HepG2 (cell line): ENCODE measurements at regions not wholly inside any gene's neighbourhood (a gene's known extent, or its start where the extent isn't known, plus 50 kb on each side); places are given as distances from the start of the nearest gene placed in this dataset.

Experiments
- HDAC6 ChIP-seq: fragments of 200-600 bp; sonication (generic); IDR thresholded peaks from 2 replicates; pipeline ENCODE4 v1.7.0; 2017; ENCODE audit warnings: mild to moderate bottlenecking, antibody characterized with exemption, low read length, low read depth
- TOE1 ChIP-seq: sonication (generic); formaldehyde crosslinking; IDR thresholded peaks from 2 replicates; pipeline ENCODE4 v1.4.0; 2020; ENCODE audit warnings: mild to moderate bottlenecking, missing genetic modification reagents
- ZFX ChIP-seq: sonication (generic); formaldehyde crosslinking; IDR thresholded peaks from 2 replicates; pipeline ENCODE4 v1.4.0; 2020; ENCODE audit warnings: mild to moderate bottlenecking, low read depth, missing genetic modification reagents, moderate library complexity

DNA sequence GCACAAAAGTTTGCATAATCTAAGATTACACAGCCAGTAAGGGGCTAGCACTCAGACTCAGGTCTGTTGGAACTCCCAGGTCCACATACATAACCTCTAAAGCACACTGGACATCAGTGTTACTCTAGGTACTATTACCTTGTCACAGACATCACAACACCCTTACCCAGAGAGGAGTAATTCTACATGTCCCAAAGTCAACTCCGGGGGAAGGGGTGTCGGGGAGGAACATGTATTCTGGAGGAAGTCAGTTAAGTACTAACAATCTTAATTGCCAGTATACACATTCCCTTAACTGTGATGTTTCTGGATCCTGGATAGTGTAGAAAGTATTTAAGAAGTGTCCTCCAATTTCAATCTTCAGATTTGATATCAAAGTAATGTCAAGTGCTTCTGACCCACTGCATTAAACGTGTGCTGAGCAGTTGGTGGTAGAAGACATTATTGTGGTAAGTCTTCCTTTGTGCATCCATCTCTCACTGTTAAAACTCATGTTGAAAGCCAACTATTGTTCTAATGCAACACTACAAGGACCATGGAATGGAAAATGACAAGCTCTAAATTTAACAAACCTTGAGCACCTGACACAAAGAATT, 155.4 kb downstream of the CRPPA start:
- no peak for TF ChIP-seq ZFX
- TF ChIP-seq HDAC6, result no peak
- TF ChIP-seq TOE1, result no peak
